Fibroblast of lung (primary cell): ENCODE measurements at regions not wholly inside any gene's neighbourhood (a gene's known extent, or its start where the extent isn't known, plus 50 kb on each side); places are given as distances from the start of the nearest gene placed in this dataset.

Source experiments
- EZH2 ChIP-seq: IDR thresholded peaks from 2 replicates; pipeline ENCODE4 v1.5.1; 2012; ENCODE audit warnings: low read length, control low read depth, mild to moderate bottlenecking; ENCODE audit errors: missing control alignments
- TF ChIP-seq, protein P1 (sequence below), 2 donors: IDR thresholded peaks in 1 of 2; conservative IDR thresholded peaks in 1 of 2; 1 replicate in 1 of 2; 2 replicates in 1 of 2; pipeline ENCODE4 v1.5.1; 2011 to 2012; ENCODE audit warnings: low read length in 2 of 2, control low read depth in 1 of 2, inconsistent platforms in 1 of 2, low read depth in 1 of 2, mild to moderate bottlenecking in 1 of 2

DNA sequence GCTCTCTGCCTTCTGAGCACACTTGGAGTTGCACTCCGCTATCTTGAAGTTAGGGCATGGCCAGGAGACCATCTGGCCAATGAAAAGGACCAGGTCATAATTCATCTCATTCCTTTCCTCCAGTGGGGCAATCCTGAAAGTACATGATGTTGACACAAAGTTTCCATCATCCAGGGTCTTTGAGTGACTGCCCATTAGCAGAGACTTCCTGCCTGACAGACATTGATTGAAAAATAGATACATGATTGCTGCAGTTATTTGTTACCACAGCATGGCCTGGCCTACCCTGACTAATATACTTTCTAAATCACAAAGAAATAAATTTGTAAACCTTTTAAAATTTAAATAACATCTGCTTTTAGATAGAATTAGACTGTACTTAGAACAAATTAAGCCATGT lies 50.0 kb upstream of the SCG2 start:
- TF ChIP-seq, protein P1, sequence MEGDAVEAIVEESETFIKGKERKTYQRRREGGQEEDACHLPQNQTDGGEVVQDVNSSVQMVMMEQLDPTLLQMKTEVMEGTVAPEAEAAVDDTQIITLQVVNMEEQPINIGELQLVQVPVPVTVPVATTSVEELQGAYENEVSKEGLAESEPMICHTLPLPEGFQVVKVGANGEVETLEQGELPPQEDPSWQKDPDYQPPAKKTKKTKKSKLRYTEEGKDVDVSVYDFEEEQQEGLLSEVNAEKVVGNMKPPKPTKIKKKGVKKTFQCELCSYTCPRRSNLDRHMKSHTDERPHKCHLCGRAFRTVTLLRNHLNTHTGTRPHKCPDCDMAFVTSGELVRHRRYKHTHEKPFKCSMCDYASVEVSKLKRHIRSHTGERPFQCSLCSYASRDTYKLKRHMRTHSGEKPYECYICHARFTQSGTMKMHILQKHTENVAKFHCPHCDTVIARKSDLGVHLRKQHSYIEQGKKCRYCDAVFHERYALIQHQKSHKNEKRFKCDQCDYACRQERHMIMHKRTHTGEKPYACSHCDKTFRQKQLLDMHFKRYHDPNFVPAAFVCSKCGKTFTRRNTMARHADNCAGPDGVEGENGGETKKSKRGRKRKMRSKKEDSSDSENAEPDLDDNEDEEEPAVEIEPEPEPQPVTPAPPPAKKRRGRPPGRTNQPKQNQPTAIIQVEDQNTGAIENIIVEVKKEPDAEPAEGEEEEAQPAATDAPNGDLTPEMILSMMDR (conservative IDR thresholded peaks at IDR 0.05 in 1 of 2, IDR thresholded peaks at IDR 0.05 in 1 of 2; ENCODE audit: low read depth in 1 of 2, low read length in 2 of 2), result no peak
- TF ChIP-seq EZH2, result no peak
